ENCODE measurements at regions not wholly inside any gene's neighbourhood (a gene's known extent, or its start where the extent isn't known, plus 50 kb on each side); places are given as distances from the start of the nearest gene placed in this dataset.

- no peak overlapping the region for H3K27ac ChIP-seq (ENCODE audit: low read depth, low read length)
- no peaks in the 10 kb centered on the region for H3K27me3 ChIP-seq (ENCODE audit: insufficient read depth, low read length)
- DNase-seq (ENCODE audit: low read depth, low spot score), result no peak
- no peak overlapping the region for H3K4me3 ChIP-seq (replicated peaks in 1 of 2; ENCODE audit: low read depth in 1 of 2, low read length in 2 of 2)
- CTCF ChIA-PET, result no interaction called here
- no TSS peak for BruUV-seq (replicated peaks)
- RAD21 ChIA-PET (ENCODE audit: low non-redundant PET in 1 of 2, low total read pairs in 2 of 2, uncharacterized antibody in 2 of 2, unreplicated experiment in 2 of 2), result interaction anchor here in 1 of 2 experiments (0.7 kb wide), 1 partner anchor 1355 kb away, joined by 3 read pairs; no protein-coding TSS in a partner anchor
- no peaks in the 10 kb centered on the region for H3K4me1 ChIP-seq (ENCODE audit: control insufficient read depth in 1 of 2, insufficient read depth in 2 of 2, low read length in 2 of 2)
- no peak overlapping the region for H3K4me2 ChIP-seq (ENCODE audit: low read length)
- H3K9me2 ChIP-seq (ENCODE audit: insufficient read depth), result no peaks in the 10 kb centered on the region
- intact Hi-C loops (cut with micrococcal nuclease), result no loop called here
- H4K20me1 ChIP-seq (ENCODE audit: insufficient read depth), result no peaks in the 10 kb centered on the region
- POLR2A ChIA-PET, result no interaction called here
- no peaks in the 10 kb centered on the region for H3K9me3 ChIP-seq (ENCODE audit: control insufficient read depth in 1 of 2, insufficient read depth in 1 of 2, low read depth in 1 of 2, low read length in 2 of 2)
- ATAC-seq, result no peak
- H3K36me3 ChIP-seq (ENCODE audit: control insufficient read depth in 1 of 2, insufficient read depth in 2 of 2, low read length in 2 of 2), result no peaks in the 10 kb centered on the region
- H2AFZ ChIP-seq (ENCODE audit: low read depth, low read length, poor library complexity, severe bottlenecking), result no peak overlapping the region
- H3K9ac ChIP-seq (ENCODE audit: low read length), result no peak overlapping the region
- no peak for TF ChIP-seq CEBPB (IDR thresholded peaks at IDR 0.05; ENCODE audit: low read depth)
- no peak for TF ChIP-seq SRF (IDR thresholded peaks at IDR 0.05; ENCODE audit: low read depth)
- no peak for TF ChIP-seq EGR1 (IDR thresholded peaks at IDR 0.05; ENCODE audit: low read depth)
- no peak for TF ChIP-seq ZNF274 (IDR thresholded peaks at IDR 0.05; ENCODE audit: low read depth, low read length)
- TF ChIP-seq ELF1 (IDR thresholded peaks at IDR 0.05; ENCODE audit: borderline replicate concordance, low read depth), result no peak
- TF ChIP-seq SP1 (IDR thresholded peaks at IDR 0.05; ENCODE audit: low read depth), result no peak
- TF ChIP-seq FOSL1 (IDR thresholded peaks at IDR 0.05; ENCODE audit: low read depth), result no peak
- no peak for TF ChIP-seq ATF3 (IDR thresholded peaks at IDR 0.05)
- TF ChIP-seq JUND (IDR thresholded peaks at IDR 0.05), result no peak
- TF ChIP-seq REST (IDR thresholded peaks at IDR 0.05; ENCODE audit: low read depth), result no peak
- TF ChIP-seq SIN3A (IDR thresholded peaks at IDR 0.05; ENCODE audit: low read depth), result no peak
- TF ChIP-seq TCF7L2 (IDR thresholded peaks at IDR 0.05; ENCODE audit: borderline replicate concordance, extremely low read depth, insufficient read depth, insufficient read length), result no peak
- no peak for TF ChIP-seq EZH2 (IDR thresholded peaks at IDR 0.05)
- no peaks in the 10 kb centered on the region for H3K79me2 ChIP-seq (ENCODE audit: insufficient read depth, low read length)
Observed at GRCh38 chr13:105328212-105328611, 1207.2 kb downstream of the EFNB2 start.

Measured in HCT116 (cell line).